ENCODE measurements at regions not wholly inside any gene's neighbourhood (a gene's known extent, or its start where the extent isn't known, plus 50 kb on each side); places are given as distances from the start of the nearest gene placed in this dataset.
A peak's percentile ranks its signal among the peaks of the same experiment; 100 is the strongest.

GRCh38 chr13:31913459-31913858 is 118.1 kb upstream of the FRY start:
- POLR2A ChIA-PET = no interaction called here

GRCh38 chr13:31914843-31915242 is 116.7 kb upstream of the FRY start:
- CTCF ChIA-PET (ENCODE audit: low intra/inter-chr PET ratio, low total read pairs) = no interaction called here
- H4K20me1 ChIP-seq (ENCODE audit: insufficient read depth, low read length) = no peaks in the 10 kb centered on the region
- ATAC-seq = no peak
- no peaks in the 10 kb centered on the region for H3K4me1 ChIP-seq (ENCODE audit: insufficient read depth, low read length)
- intact Hi-C loops (cut with micrococcal nuclease; ENCODE audit: unreplicated experiment) (loop anchor here (5.0 to 10.0 kb wide), 4 partner anchors 90 to 667 kb away; partner anchors contain the start of genes BRCA2 and ZAR1L), in situ Hi-C loops (cut with HindIII; ENCODE audit: extremely low pct_ligation_motif_present, low pct_unique_long_range_greater_than_20kb) (loop anchor here (25.0 kb wide), 1 partner anchor 647 kb away; no protein-coding TSS in a partner anchor)
- POLR2A ChIA-PET = no interaction called here
- H3K4me2 ChIP-seq (ENCODE audit: low read depth, low read length) = no peak overlapping the region
- no TSS peak for BruUV-seq (replicated peaks)
- H2AFZ ChIP-seq (ENCODE audit: low read length) = no peak overlapping the region
- no peak overlapping the region for H3K4me3 ChIP-seq (replicated peaks in 1 of 3; ENCODE audit: insufficient read depth in 1 of 3, low read depth in 2 of 3, low read length in 3 of 3)
- no peak for FAIRE-seq
- H3K9me3 ChIP-seq (ENCODE audit: low read length) = no peaks in the 10 kb centered on the region
- DNase-seq (ENCODE audit: low spot score) = no peak
- H3K79me2 ChIP-seq (ENCODE audit: insufficient read depth, low read length) = no peaks in the 10 kb centered on the region
- TF ChIP-seq FOXA1 (IDR thresholded peaks at IDR 0.05) = no peak
- no peak for TF ChIP-seq FOXA1 (CRISPR knock-in tag; IDR thresholded peaks at IDR 0.05)
- TF ChIP-seq ATF2 (CRISPR knock-in tag; IDR thresholded peaks at IDR 0.05) = no peak
- no peak for TF ChIP-seq FOXJ3 (CRISPR knock-in tag; IDR thresholded peaks at IDR 0.05; ENCODE audit: borderline replicate concordance)
- TF ChIP-seq NFE2L2 (IDR thresholded peaks at IDR 0.05; ENCODE audit: low read length) = no peak
- TF ChIP-seq ZNF431 (CRISPR knock-in tag; IDR thresholded peaks at IDR 0.05; ENCODE audit: borderline replicate concordance, low read depth) = no peak
- no peak for TF ChIP-seq SP5 (CRISPR knock-in tag; IDR thresholded peaks at IDR 0.05; ENCODE audit: borderline replicate concordance, low read depth)
- no peak for TF ChIP-seq MEIS2 (CRISPR knock-in tag; IDR thresholded peaks at IDR 0.05)
- 57% methylated on average over 4 of the region's 4 CpGs for WGBS (ENCODE audit: low lambda C conversion rate)
- H3K9ac ChIP-seq (ENCODE audit: insufficient read depth, low read depth, low read length) = no peak overlapping the region
- H3K27ac ChIP-seq (ENCODE audit: extremely low read length, insufficient read depth, low read length) = no peak overlapping the region
- no peaks in the 10 kb centered on the region for H3K36me3 ChIP-seq (replicated peaks in 1 of 2; ENCODE audit: control insufficient read depth in 1 of 2, insufficient read depth in 2 of 2, low read length in 2 of 2)
- H3K27me3 ChIP-seq (ENCODE audit: control insufficient read depth in 1 of 2, insufficient read depth in 2 of 2, low read length in 2 of 2) = peaks cover 3 to 13% of the 10 kb centered on the region in 2 experiments; a peak in 3 of 5 replicates

More at GRCh38 chr13:31913459-31913858, 118.1 kb upstream of the FRY start:
- H3K9ac ChIP-seq (ENCODE audit: insufficient read depth, low read depth, low read length) = no peak overlapping the region
- no peaks in the 10 kb centered on the region for H3K36me3 ChIP-seq (replicated peaks in 1 of 2; ENCODE audit: control insufficient read depth in 1 of 2, insufficient read depth in 2 of 2, low read length in 2 of 2)
- BruUV-seq (replicated peaks) = no TSS peak
- intact Hi-C loops (cut with micrococcal nuclease; ENCODE audit: unreplicated experiment) = loop anchor here (5.0 to 10.0 kb wide), 4 partner anchors 91 to 669 kb away; partner anchors contain the start of genes BRCA2 and ZAR1L
- H2AFZ ChIP-seq (ENCODE audit: low read length) = no peak overlapping the region
- H3K27ac ChIP-seq (ENCODE audit: extremely low read length, insufficient read depth, low read length) = no peak overlapping the region
- ATAC-seq (no peak), FAIRE-seq (no peak), DNase-seq (ENCODE audit: low spot score) (no peak)
- no peaks in the 10 kb centered on the region for H3K79me2 ChIP-seq (ENCODE audit: insufficient read depth, low read length)
- 6% methylated on average over 2 of the region's 2 CpGs for WGBS (ENCODE audit: low lambda C conversion rate)
- H3K4me3 ChIP-seq (replicated peaks in 1 of 3; ENCODE audit: insufficient read depth in 1 of 3, low read depth in 2 of 3, low read length in 3 of 3) = no peak overlapping the region
- no peak overlapping the region for H3K4me2 ChIP-seq (ENCODE audit: low read depth, low read length)
- peaks cover 3 to 14% of the 10 kb centered on the region in 2 experiments; a peak in 3 of 5 replicates for H3K27me3 ChIP-seq (ENCODE audit: control insufficient read depth in 1 of 2, insufficient read depth in 2 of 2, low read length in 2 of 2)
- no peaks in the 10 kb centered on the region for H4K20me1 ChIP-seq (ENCODE audit: insufficient read depth, low read length)
- no peaks in the 10 kb centered on the region for H3K4me1 ChIP-seq (ENCODE audit: insufficient read depth, low read length)
- TF ChIP-seq FOXC1 (CRISPR knock-in tag; IDR thresholded peaks at IDR 0.05; ENCODE audit: borderline replicate concordance) = no peak
- 0 out of 2 replicates have a peak, but pooled peaks have one; percentile 7 for TF ChIP-seq CTCF (CRISPR knock-in tag; IDR thresholded peaks at IDR 0.05)
- no peak for TF ChIP-seq MTA1 (CRISPR knock-in tag; IDR thresholded peaks at IDR 0.05; ENCODE audit: borderline replicate concordance)
- no peaks in the 10 kb centered on the region for H3K9me3 ChIP-seq (ENCODE audit: low read length)
- CTCF ChIA-PET (ENCODE audit: low intra/inter-chr PET ratio, low total read pairs) = no interaction called here
- in situ Hi-C loops (cut with HindIII; ENCODE audit: extremely low pct_ligation_motif_present, low pct_unique_long_range_greater_than_20kb) = loop anchor here (25.0 kb wide), 1 partner anchor 649 kb away; no protein-coding TSS in a partner anchor
